ENCODE measurements at regions not wholly inside any gene's neighbourhood (a gene's known extent, or its start where the extent isn't known, plus 50 kb on each side); places are given as distances from the start of the nearest gene placed in this dataset.
"Not testable (repeated sequence)": the region's sequence is repeated elsewhere in the genome, so short reads cannot be mapped to it uniquely, and the experiment has no call there.

GRCh38 chr14:45891417-45892080 lies 638.5 kb upstream of the MIS18BP1 start:
- DNase-seq (ENCODE audit: low spot score in 2 of 2): no peak
- H3K4me1 ChIP-seq: no peaks in the 10 kb centered on the region
- H3K4me3 ChIP-seq: no peak overlapping the region
- H3K27me3 ChIP-seq: no peaks in the 10 kb centered on the region
- no peaks in the 10 kb centered on the region for H3K9me3 ChIP-seq
- TF ChIP-seq CTCF (IDR thresholded peaks at IDR 0.05): no peak
- no peak overlapping the region for H3K27ac ChIP-seq
- intact Hi-C loops (cut with DNase I): no loop called here
- no peaks in the 10 kb centered on the region for H3K36me3 ChIP-seq

GRCh38 chr14:45888766-45889285 lies 635.8 kb upstream of the MIS18BP1 start:
- intact Hi-C loops (cut with DNase I); H3K4me1 ChIP-seq: not testable (repeated sequence)

GRCh38 chr14:45877981-45878380 lies 625.0 kb upstream of the MIS18BP1 start:
- Histone ChIP-seq H3K27me3 (no peaks in the 10 kb centered on the region), H3K4me1 (no peaks in the 10 kb centered on the region), H3K27ac (no peak overlapping the region), H3K9me3 (no peaks in the 10 kb centered on the region), H3K4me3 (no peak overlapping the region), H3K36me3 (no peaks in the 10 kb centered on the region)
- no peak for DNase-seq (ENCODE audit: low spot score in 2 of 2)
- no peak for TF ChIP-seq CTCF (IDR thresholded peaks at IDR 0.05)
- intact Hi-C loops (cut with DNase I): no loop called here

More at GRCh38 chr14:45888766-45889285, 635.8 kb upstream of the MIS18BP1 start:
- not testable (repeated sequence) for H3K27ac ChIP-seq; H3K9me3 ChIP-seq; H3K27me3 ChIP-seq; H3K4me3 ChIP-seq; DNase-seq (ENCODE audit: low spot score in 2 of 2); H3K36me3 ChIP-seq

GRCh38 chr14:45868863-45869262 lies 615.9 kb upstream of the MIS18BP1 start:
- intact Hi-C loops (cut with DNase I): no loop called here
- DNase-seq (ENCODE audit: low spot score in 2 of 2): no peak

GRCh38 chr14:45868377-45868776 lies 615.4 kb upstream of the MIS18BP1 start:
- Histone ChIP-seq H3K36me3 (no peaks in the 10 kb centered on the region), H3K4me3 (no peak overlapping the region), H3K4me1 (no peaks in the 10 kb centered on the region), H3K27me3 (no peaks in the 10 kb centered on the region), H3K9me3 (no peaks in the 10 kb centered on the region), H3K27ac (no peak overlapping the region)
- no peak for DNase-seq (ENCODE audit: low spot score in 2 of 2)
- no peak for TF ChIP-seq CTCF (IDR thresholded peaks at IDR 0.05)
- intact Hi-C loops (cut with DNase I): no loop called here

More at GRCh38 chr14:45868863-45869262, 615.9 kb upstream of the MIS18BP1 start:
- H3K36me3 ChIP-seq: no peaks in the 10 kb centered on the region
- no peak for TF ChIP-seq CTCF (IDR thresholded peaks at IDR 0.05)
- H3K27ac ChIP-seq: no peak overlapping the region
- no peaks in the 10 kb centered on the region for H3K27me3 ChIP-seq
- no peak overlapping the region for H3K4me3 ChIP-seq
- H3K4me1 ChIP-seq: no peaks in the 10 kb centered on the region
- no peaks in the 10 kb centered on the region for H3K9me3 ChIP-seq

GRCh38 chr14:45867046-45867894 lies 614.3 kb upstream of the MIS18BP1 start:
- Histone ChIP-seq H3K36me3 (no peaks in the 10 kb centered on the region), H3K9me3 (no peaks in the 10 kb centered on the region), H3K27me3 (no peaks in the 10 kb centered on the region), H3K4me3 (no peak overlapping the region), H3K4me1 (no peaks in the 10 kb centered on the region), H3K27ac (no peak overlapping the region)
- DNase-seq (ENCODE audit: low spot score in 2 of 2): no peak
- no peak for TF ChIP-seq CTCF (IDR thresholded peaks at IDR 0.05)
- intact Hi-C loops (cut with DNase I): no loop called here
